A673 (cell line): ENCODE measurements at regions not wholly inside any gene's neighbourhood (a gene's known extent, or its start where the extent isn't known, plus 50 kb on each side); places are given as distances from the start of the nearest gene placed in this dataset.

Experiments
- BruUV-seq: library from RNA; stranded (reverse); fragments of 400-500 nt; replicated peaks from 2 replicates; lab custom pipeline; 2021; lab: Mats Ljungman, UMichigan
- CTCF ChIA-PET: fragments of 300-600 bp; sonication (Branson Sonifier 250); formaldehyde crosslinking; loops from one replicate; lab custom pipeline; 2022; ENCODE audit warnings: antibody characterized with exemption; lab: Charles Lee
- POLR2A ChIA-PET: fragments of 300-600 bp; sonication (Branson Sonifier 250); formaldehyde crosslinking; loops from one replicate; lab custom pipeline; 2022; ENCODE audit warnings: antibody characterized with exemption; ENCODE audit not compliant: low non-redundant PET; lab: Charles Lee
- DNase-seq: peaks from one replicate; pipeline ENCODE4 v3.0.0-alpha.2; 2015; ENCODE audit warnings: low spot score
- H3K27ac ChIP-seq: fragments of 200-600 bp; sonication (generic); 2 replicates; pipeline ENCODE4 v1.5.1; 2016; ENCODE audit warnings: mixed run types, low read depth, mild to moderate bottlenecking, mixed read lengths, antibody characterized with exemption, low read length; ENCODE audit not compliant: poor library complexity, severe bottlenecking
- H3K27me3 ChIP-seq: fragments of 200-600 bp; sonication (generic); replicated peaks from 2 replicates; pipeline ENCODE4 v1.6.1; 2017; ENCODE audit warnings: mixed run types, low read depth, mild to moderate bottlenecking, mixed read lengths, antibody characterized with exemption, low read length; ENCODE audit not compliant: insufficient read depth, poor library complexity
- H3K36me3 ChIP-seq: fragments of 200-600 bp; sonication (generic); 2 replicates; pipeline ENCODE4 v1.6.1; 2016; ENCODE audit warnings: mixed run types, mild to moderate bottlenecking, mixed read lengths, antibody characterized with exemption, low read length; ENCODE audit not compliant: insufficient read depth, poor library complexity, severe bottlenecking
- H3K4me1 ChIP-seq: fragments of 200-600 bp; sonication (generic); 2 replicates; pipeline ENCODE4 v1.6.1; 2017; ENCODE audit warnings: mixed run types, mild to moderate bottlenecking, mixed read lengths, antibody characterized with exemption, low read length; ENCODE audit not compliant: insufficient read depth, poor library complexity, severe bottlenecking
- H3K4me3 ChIP-seq: fragments of 200-600 bp; sonication (generic); 2 replicates; pipeline ENCODE4 v1.5.1; 2016; ENCODE audit warnings: low read depth, mixed run types, mild to moderate bottlenecking, mixed read lengths, low read length; ENCODE audit not compliant: poor library complexity, severe bottlenecking
- H3K9me3 ChIP-seq: fragments of 200-600 bp; sonication (generic); 2 replicates; pipeline ENCODE4 v1.6.1; 2016; ENCODE audit warnings: mixed run types, low read depth, mild to moderate bottlenecking, mixed read lengths, antibody characterized with exemption, low read length; ENCODE audit not compliant: poor library complexity, severe bottlenecking
- CTCF ChIP-seq: fragments of 300-800, 200-600 bp; sonication (generic); conservative IDR thresholded peaks from 2 replicates; pipeline ENCODE4 v1.5.1; 2017; ENCODE audit warnings: low read depth, mild to moderate bottlenecking, antibody characterized with exemption, low read length, moderate library complexity, mixed read lengths
- EZH2 ChIP-seq: fragments of 200-600 bp; sonication (generic); IDR thresholded peaks from 2 replicates; pipeline ENCODE4 v1.6.1; 2017; ENCODE audit warnings: borderline replicate concordance, low read depth, mild to moderate bottlenecking, mixed read lengths, antibody characterized with exemption, low read length; ENCODE audit not compliant: poor library complexity, severe bottlenecking
- intact Hi-C: fragments of 100-400 bp; cut with micrococcal nuclease; formaldehyde crosslinking; loops from one replicate; pipeline ENCODE4 v1.10.0; 2022; ENCODE audit not compliant: unreplicated experiment

- H3K4me1 ChIP-seq, result peaks cover 9% of the 10 kb centered on the region
- no peak overlapping the region for H3K27ac ChIP-seq
- TF ChIP-seq EZH2 (no peak), CTCF (no peak)
- H3K36me3 ChIP-seq, result no peaks in the 10 kb centered on the region
- no peaks in the 10 kb centered on the region for H3K9me3 ChIP-seq
- H3K27me3 ChIP-seq, result no peaks in the 10 kb centered on the region
- ChIA-PET POLR2A (no interaction called here), CTCF (no interaction called here)
- no peak for DNase-seq
- H3K4me3 ChIP-seq, result no peak overlapping the region
- BruUV-seq, result no TSS peak
- intact Hi-C loops, result no loop called here
These were observed 455.3 kb upstream of the ALCAM start for GRCh38 chr3:104911376-104911775.

- no TSS peak for BruUV-seq
- no peaks in the 10 kb centered on the region for H3K36me3 ChIP-seq
- ChIA-PET CTCF (no interaction called here), POLR2A (no interaction called here)
- H3K9me3 ChIP-seq, result no peaks in the 10 kb centered on the region
- TF ChIP-seq CTCF (no peak), EZH2 (no peak)
- intact Hi-C loops, result no loop called here
- H3K27me3 ChIP-seq, result no peaks in the 10 kb centered on the region
- no peaks in the 10 kb centered on the region for H3K4me1 ChIP-seq
- H3K27ac ChIP-seq, result no peak overlapping the region
- no peak overlapping the region for H3K4me3 ChIP-seq
- no peak for DNase-seq
These were observed 449.7 kb upstream of the ALCAM start for GRCh38 chr3:104916971-104917370.

DNA sequence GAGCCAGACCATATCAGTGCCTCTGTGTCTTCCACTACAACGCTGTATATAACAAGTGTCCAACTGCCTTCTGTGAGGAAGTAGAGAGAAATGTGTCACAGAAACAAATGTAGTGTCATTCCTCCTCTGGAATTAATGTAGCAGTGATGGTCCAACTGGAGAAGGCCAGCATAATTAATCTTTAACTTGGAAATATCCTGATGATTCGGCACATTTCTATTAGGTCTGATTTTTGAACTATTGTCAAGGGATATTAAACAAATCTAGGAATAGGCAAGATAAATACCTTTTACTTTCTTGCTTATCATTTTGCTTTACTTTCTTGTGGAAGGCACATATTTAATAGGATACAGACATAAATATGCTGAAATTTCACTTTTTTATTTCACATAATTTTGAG, 446.2 kb upstream of the ALCAM start:
- intact Hi-C loops, result no loop called here
- no peak overlapping the region for H3K4me3 ChIP-seq
- H3K36me3 ChIP-seq, result no peaks in the 10 kb centered on the region
- no peaks in the 10 kb centered on the region for H3K27me3 ChIP-seq
- H3K4me1 ChIP-seq, result no peaks in the 10 kb centered on the region
- POLR2A ChIA-PET, result no interaction called here
- CTCF ChIA-PET, result no interaction called here
- no peak overlapping the region for H3K27ac ChIP-seq
- H3K9me3 ChIP-seq, result no peaks in the 10 kb centered on the region
- TF ChIP-seq EZH2 (no peak), CTCF (no peak)
- no peak for DNase-seq
- BruUV-seq, result no TSS peak
